ENCODE measurements at regions not wholly inside any gene's neighbourhood (a gene's known extent, or its start where the extent isn't known, plus 50 kb on each side); places are given as distances from the start of the nearest gene placed in this dataset.

- TF ChIP-seq POLR2A (IDR thresholded peaks at IDR 0.05), result no peak
- TF ChIP-seq, protein P1, sequence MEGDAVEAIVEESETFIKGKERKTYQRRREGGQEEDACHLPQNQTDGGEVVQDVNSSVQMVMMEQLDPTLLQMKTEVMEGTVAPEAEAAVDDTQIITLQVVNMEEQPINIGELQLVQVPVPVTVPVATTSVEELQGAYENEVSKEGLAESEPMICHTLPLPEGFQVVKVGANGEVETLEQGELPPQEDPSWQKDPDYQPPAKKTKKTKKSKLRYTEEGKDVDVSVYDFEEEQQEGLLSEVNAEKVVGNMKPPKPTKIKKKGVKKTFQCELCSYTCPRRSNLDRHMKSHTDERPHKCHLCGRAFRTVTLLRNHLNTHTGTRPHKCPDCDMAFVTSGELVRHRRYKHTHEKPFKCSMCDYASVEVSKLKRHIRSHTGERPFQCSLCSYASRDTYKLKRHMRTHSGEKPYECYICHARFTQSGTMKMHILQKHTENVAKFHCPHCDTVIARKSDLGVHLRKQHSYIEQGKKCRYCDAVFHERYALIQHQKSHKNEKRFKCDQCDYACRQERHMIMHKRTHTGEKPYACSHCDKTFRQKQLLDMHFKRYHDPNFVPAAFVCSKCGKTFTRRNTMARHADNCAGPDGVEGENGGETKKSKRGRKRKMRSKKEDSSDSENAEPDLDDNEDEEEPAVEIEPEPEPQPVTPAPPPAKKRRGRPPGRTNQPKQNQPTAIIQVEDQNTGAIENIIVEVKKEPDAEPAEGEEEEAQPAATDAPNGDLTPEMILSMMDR (IDR thresholded peaks at IDR 0.05), result no peak
These were observed 143.5 kb upstream of the PLET1 start for GRCh38 chr11:112404112-112404511.
